SK-N-SH (cell line): ENCODE measurements at regions not wholly inside any gene's neighbourhood (a gene's known extent, or its start where the extent isn't known, plus 50 kb on each side); places are given as distances from the start of the nearest gene placed in this dataset.

Experiments
- EP300 ChIP-seq, 2 experiments: IDR thresholded peaks; 2 replicates each; pipeline versions ENCODE4 v1.4.0 to v1.6.1; 2012; ENCODE audit warnings: borderline replicate concordance in 1 of 2, low read depth in 1 of 2, low read length in 1 of 2
- EZH2phosphoT487 ChIP-seq: fragments of 200-600 bp; sonication (generic); IDR thresholded peaks from 2 replicates; pipeline ENCODE4 v1.6.1; 2017; ENCODE audit warnings: low read depth, mixed run types, mild to moderate bottlenecking, antibody characterized with exemption, moderate library complexity, borderline replicate concordance
- POLR2AphosphoS5 ChIP-seq: IDR thresholded peaks from 2 replicates; pipeline ENCODE4 v1.6.1; 2012; ENCODE audit warnings: low read depth, low read length
- RAD21 ChIP-seq: IDR thresholded peaks from 2 replicates; pipeline ENCODE4 v1.6.1; 2012; ENCODE audit warnings: mild to moderate bottlenecking, low read length
- RXRA ChIP-seq: IDR thresholded peaks from 2 replicates; pipeline ENCODE4 v1.4.0; 2012; ENCODE audit warnings: low read depth, mild to moderate bottlenecking, borderline replicate concordance
- USF1 ChIP-seq: IDR thresholded peaks from 2 replicates; pipeline ENCODE4 v1.4.0; 2012; ENCODE audit warnings: low read depth, borderline replicate concordance
- YY1 ChIP-seq: IDR thresholded peaks from 2 replicates; pipeline ENCODE4 v1.4.0; 2012; ENCODE audit warnings: low read depth, mild to moderate bottlenecking
- TF ChIP-seq, protein P1 (sequence below): IDR thresholded peaks from 2 replicates; pipeline ENCODE4 v1.4.0; 2012; ENCODE audit warnings: low read depth
- TF ChIP-seq, protein P2 (sequence below): fragments of 200-600 bp; sonication (generic); IDR thresholded peaks from 2 replicates; pipeline ENCODE4 v1.6.1; 2017; ENCODE audit warnings: antibody characterized with exemption, mild to moderate bottlenecking, moderate library complexity

DNA sequence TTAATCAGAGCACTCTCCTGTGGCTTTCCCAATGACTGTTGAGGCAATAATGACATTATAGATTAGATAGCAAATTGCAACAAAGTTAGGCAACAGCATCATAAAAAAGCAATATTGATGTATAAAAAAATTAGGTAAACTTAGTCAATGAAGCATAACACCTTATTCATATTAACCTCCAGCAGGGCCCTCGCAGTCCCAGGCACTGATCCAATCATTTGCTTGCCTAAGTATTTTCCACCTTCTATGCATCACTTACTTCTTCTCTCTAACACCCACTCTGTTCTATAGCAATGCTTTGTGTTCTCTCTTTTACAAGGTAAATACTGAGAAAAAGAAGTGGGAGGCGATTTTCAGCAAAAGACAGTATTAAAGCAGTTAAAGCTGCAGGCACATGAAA lies 833.5 kb upstream of the ADGRL3 start:
- TF ChIP-seq POLR2AphosphoS5 (no peak), YY1 (no peak), EP300 (IDR thresholded peaks at IDR 0.05; ENCODE audit: borderline replicate concordance in 1 of 2, low read depth in 1 of 2, low read length in 1 of 2) (no peak), RAD21 (no peak), EZH2phosphoT487 (no peak), RXRA (no peak), USF1 (no peak)
- TF ChIP-seq, protein P1, sequence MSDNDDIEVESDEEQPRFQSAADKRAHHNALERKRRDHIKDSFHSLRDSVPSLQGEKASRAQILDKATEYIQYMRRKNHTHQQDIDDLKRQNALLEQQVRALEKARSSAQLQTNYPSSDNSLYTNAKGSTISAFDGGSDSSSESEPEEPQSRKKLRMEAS, result no peak
- TF ChIP-seq, protein P2, sequence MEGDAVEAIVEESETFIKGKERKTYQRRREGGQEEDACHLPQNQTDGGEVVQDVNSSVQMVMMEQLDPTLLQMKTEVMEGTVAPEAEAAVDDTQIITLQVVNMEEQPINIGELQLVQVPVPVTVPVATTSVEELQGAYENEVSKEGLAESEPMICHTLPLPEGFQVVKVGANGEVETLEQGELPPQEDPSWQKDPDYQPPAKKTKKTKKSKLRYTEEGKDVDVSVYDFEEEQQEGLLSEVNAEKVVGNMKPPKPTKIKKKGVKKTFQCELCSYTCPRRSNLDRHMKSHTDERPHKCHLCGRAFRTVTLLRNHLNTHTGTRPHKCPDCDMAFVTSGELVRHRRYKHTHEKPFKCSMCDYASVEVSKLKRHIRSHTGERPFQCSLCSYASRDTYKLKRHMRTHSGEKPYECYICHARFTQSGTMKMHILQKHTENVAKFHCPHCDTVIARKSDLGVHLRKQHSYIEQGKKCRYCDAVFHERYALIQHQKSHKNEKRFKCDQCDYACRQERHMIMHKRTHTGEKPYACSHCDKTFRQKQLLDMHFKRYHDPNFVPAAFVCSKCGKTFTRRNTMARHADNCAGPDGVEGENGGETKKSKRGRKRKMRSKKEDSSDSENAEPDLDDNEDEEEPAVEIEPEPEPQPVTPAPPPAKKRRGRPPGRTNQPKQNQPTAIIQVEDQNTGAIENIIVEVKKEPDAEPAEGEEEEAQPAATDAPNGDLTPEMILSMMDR, result no peak
